ENCODE measurements at regions not wholly inside any gene's neighbourhood (a gene's known extent, or its start where the extent isn't known, plus 50 kb on each side); places are given as distances from the start of the nearest gene placed in this dataset.
"Not testable (repeated sequence)": the region's sequence is repeated elsewhere in the genome, so short reads cannot be mapped to it uniquely, and the experiment has no call there.

- no peak for DNase-seq
Measured at GRCh38 chr1:181205901-181206300, 117.4 kb downstream of the IER5 start.

GRCh38 chr1:181206513-181206912 is 118.0 kb downstream of the IER5 start:
- DNase-seq: no peak

- DNase-seq: no peak
Measured at GRCh38 chr1:181206979-181207790, 118.7 kb downstream of the IER5 start.

- no peak for DNase-seq
Measured at GRCh38 chr1:181208083-181208482, 119.6 kb downstream of the IER5 start.

- no peak for DNase-seq
Measured at GRCh38 chr1:181208967-181209366, 120.5 kb downstream of the IER5 start.

- no peak for DNase-seq
Measured at GRCh38 chr1:181213056-181213455, 124.6 kb downstream of the IER5 start.

GRCh38 chr1:181216591-181216994 is 128.1 kb downstream of the IER5 start:
- DNase-seq: no peak

GRCh38 chr1:181219938-181220337 is 131.4 kb downstream of the IER5 start:
- DNase-seq: no peak

- no peak for DNase-seq
Measured at GRCh38 chr1:181221078-181221477, 132.6 kb downstream of the IER5 start.

- DNase-seq: no peak
Measured at GRCh38 chr1:181222972-181223505, 134.5 kb downstream of the IER5 start.

GRCh38 chr1:181226728-181227127 is 138.2 kb downstream of the IER5 start:
- not testable (repeated sequence) for DNase-seq

GRCh38 chr1:181239086-181239485 is 150.6 kb downstream of the IER5 start:
- no peak for DNase-seq

GRCh38 chr1:181246320-181246719 is 157.8 kb downstream of the IER5 start:
- not testable (repeated sequence) for DNase-seq

GRCh38 chr1:181248361-181248760 is 159.9 kb downstream of the IER5 start:
- DNase-seq: not testable (repeated sequence)

GRCh38 chr1:181249186-181249585 is 160.7 kb downstream of the IER5 start:
- DNase-seq: no peak

- DNase-seq: no peak
Measured at GRCh38 chr1:181250038-181250437, 161.5 kb downstream of the IER5 start.

- DNase-seq: no peak
Measured at GRCh38 chr1:181251001-181251712, 162.7 kb downstream of the IER5 start.

GRCh38 chr1:181251713-181252075 is 163.2 kb downstream of the IER5 start:
- DNase-seq: no peak

GRCh38 chr1:181253601-181254000 is 165.1 kb downstream of the IER5 start:
- not testable (repeated sequence) for DNase-seq

- no peak for DNase-seq
Measured at GRCh38 chr1:181255270-181255929, 166.9 kb downstream of the IER5 start.

- DNase-seq: no peak
Measured at GRCh38 chr1:181257117-181257516, 168.6 kb downstream of the IER5 start.

- no peak for DNase-seq
Measured at GRCh38 chr1:181259026-181259745, 170.7 kb downstream of the IER5 start.

GRCh38 chr1:181260271-181260670 is 171.8 kb downstream of the IER5 start:
- DNase-seq: no peak

All from DMS79 (cell line).